NOMO-1 (cell line): ENCODE measurements at regions not wholly inside any gene's neighbourhood (a gene's known extent, or its start where the extent isn't known, plus 50 kb on each side); places are given as distances from the start of the nearest gene placed in this dataset.

Experiments used
- DNase-seq, 2 experiments: peaks; one replicate each; lab custom pipeline; 2025; ENCODE audit not compliant: unreplicated experiment in 2 of 2; lab: John Stamatoyannopoulos, UW

- no peak for DNase-seq
Measured at GRCh38 chr5:2183154-2184025, 300.7 kb upstream of the IRX4 start.

- DNase-seq: no peak
Measured at GRCh38 chr5:2182020-2182419, 299.3 kb upstream of the IRX4 start.

GRCh38 chr5:2181557-2181956 is 298.8 kb upstream of the IRX4 start:
- no peak for DNase-seq

GRCh38 chr5:2181149-2181548 is 298.4 kb upstream of the IRX4 start:
- DNase-seq: no peak

GRCh38 chr5:2180456-2180855 is 297.7 kb upstream of the IRX4 start:
- no peak for DNase-seq

GRCh38 chr5:2179861-2180260 is 297.1 kb upstream of the IRX4 start:
- DNase-seq: no peak

GRCh38 chr5:2178528-2178927 is 295.8 kb upstream of the IRX4 start:
- no peak for DNase-seq

GRCh38 chr5:2178071-2178477 is 295.3 kb upstream of the IRX4 start:
- DNase-seq: no peak

GRCh38 chr5:2177244-2177643 is 294.5 kb upstream of the IRX4 start:
- no peak for DNase-seq

GRCh38 chr5:2176581-2176980 is 293.9 kb upstream of the IRX4 start:
- DNase-seq: no peak

GRCh38 chr5:2175842-2176404 is 293.2 kb upstream of the IRX4 start:
- DNase-seq: no peak

GRCh38 chr5:2175041-2175440 is 292.3 kb upstream of the IRX4 start:
- no peak for DNase-seq

- no peak for DNase-seq
Measured at GRCh38 chr5:2174538-2174937, 291.8 kb upstream of the IRX4 start.

- no peak for DNase-seq
Measured at GRCh38 chr5:2173151-2173834, 290.6 kb upstream of the IRX4 start.

- DNase-seq: no peak
Measured at GRCh38 chr5:2172471-2172870, 289.7 kb upstream of the IRX4 start.

GRCh38 chr5:2170761-2171160 is 288.0 kb upstream of the IRX4 start:
- no peak for DNase-seq

- DNase-seq: no peak
Measured at GRCh38 chr5:2169850-2170760, 287.4 kb upstream of the IRX4 start.

GRCh38 chr5:2169430-2169808 is 286.7 kb upstream of the IRX4 start:
- DNase-seq: no peak

GRCh38 chr5:2168601-2169429 is 286.1 kb upstream of the IRX4 start:
- no peak for DNase-seq

GRCh38 chr5:2167671-2168070 is 284.9 kb upstream of the IRX4 start:
- no peak for DNase-seq
